GM21786 (cell line): ENCODE measurements at regions not wholly inside any gene's neighbourhood (a gene's known extent, or its start where the extent isn't known, plus 50 kb on each side); places are given as distances from the start of the nearest gene placed in this dataset.
"Not testable (repeated sequence)": the region's sequence is repeated elsewhere in the genome, so short reads cannot be mapped to it uniquely, and the experiment has no call there.

Source experiments
- ATAC-seq: cut with Tn5 transposase; IDR thresholded peaks from one replicate; pipeline ENCODE4 v1.9.1; 2021; ENCODE audit not compliant: unreplicated experiment

DNA sequence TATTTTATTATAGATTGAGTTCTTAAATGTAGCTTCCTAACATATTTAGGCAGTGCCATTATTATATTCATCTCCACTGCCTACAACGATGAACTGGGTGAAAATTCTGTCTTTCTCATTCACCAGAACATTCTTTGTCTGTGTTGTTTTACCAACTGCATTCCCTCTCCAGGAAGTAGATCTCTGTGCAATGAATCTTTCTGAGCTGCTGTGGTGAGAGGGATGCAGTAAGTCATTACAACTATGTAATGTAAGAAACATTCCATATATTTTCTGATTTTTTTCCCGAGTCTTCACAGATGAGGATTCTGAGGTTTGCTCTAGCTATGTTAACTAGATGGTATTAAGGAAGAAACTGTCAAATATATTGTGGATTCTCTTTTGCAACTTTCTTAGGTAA lies 811.9 kb upstream of the PCDH7 start:
- no peak for ATAC-seq

GRCh38 chr4:29927895-29928294 lies 792.3 kb upstream of the PCDH7 start:
- ATAC-seq: no peak

- no peak for ATAC-seq
These were observed 771.7 kb upstream of the PCDH7 start for GRCh38 chr4:29948451-29948850.

DNA sequence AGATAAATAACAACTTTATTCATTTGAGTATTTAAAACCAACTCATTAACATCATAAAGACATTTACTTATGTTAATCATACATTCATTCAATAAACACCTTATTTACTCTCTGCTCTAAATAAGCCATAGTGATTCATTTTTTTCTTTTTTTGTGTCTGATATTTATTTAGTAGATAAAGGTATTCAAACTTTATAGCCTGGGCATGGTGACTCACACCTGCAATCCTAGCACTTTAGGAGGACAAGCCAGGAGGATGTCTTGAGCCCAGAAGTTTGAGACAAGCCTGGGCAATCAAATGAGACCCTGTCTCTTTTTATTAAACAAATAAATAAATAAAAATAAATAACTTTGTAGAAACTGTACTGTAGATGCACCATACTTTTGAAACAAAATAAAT lies 771.3 kb upstream of the PCDH7 start:
- ATAC-seq: no peak

DNA sequence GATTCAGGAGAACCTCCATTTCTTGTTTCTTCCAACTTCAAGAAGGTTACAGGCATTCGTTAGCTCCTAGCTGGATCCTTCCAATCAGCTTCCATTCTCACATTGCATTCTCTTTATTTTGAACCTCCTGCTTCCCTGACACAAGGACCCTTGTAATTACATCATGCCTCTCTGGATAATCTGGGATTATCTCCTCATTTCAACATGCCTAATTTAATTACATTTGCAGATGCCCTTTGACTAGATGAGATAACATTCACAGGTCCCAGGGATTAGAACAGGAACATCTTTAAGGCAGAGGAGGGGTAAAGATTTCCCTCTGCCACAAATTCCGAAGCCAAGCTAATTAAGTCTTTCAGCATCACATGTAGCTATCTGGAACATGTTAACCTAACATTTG lies 753.8 kb upstream of the PCDH7 start:
- no peak for ATAC-seq

GRCh38 chr4:29970626-29971025 lies 749.5 kb upstream of the PCDH7 start:
- ATAC-seq: no peak

- no peak for ATAC-seq
These were observed 748.0 kb upstream of the PCDH7 start for GRCh38 chr4:29972121-29972520.

DNA sequence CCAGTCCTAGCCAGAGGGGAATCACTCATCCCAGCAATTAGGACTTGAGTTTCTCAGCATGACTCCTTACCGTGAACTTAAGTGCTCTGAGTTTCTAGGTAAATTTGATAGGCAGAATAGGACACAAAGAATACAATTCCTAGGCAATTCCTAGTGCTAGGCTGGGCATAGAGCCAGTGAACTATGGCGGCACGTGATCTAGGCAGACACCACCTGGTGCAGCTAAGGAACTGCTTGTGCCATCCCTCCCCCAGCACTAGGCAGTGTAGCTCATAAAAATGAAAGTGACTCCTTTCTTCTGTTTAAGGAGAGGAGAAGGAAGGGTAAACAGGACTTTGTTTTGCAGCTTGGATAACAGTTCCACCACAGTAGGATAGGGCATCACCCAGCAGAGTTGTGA lies 736.3 kb upstream of the PCDH7 start:
- ATAC-seq: no peak

DNA sequence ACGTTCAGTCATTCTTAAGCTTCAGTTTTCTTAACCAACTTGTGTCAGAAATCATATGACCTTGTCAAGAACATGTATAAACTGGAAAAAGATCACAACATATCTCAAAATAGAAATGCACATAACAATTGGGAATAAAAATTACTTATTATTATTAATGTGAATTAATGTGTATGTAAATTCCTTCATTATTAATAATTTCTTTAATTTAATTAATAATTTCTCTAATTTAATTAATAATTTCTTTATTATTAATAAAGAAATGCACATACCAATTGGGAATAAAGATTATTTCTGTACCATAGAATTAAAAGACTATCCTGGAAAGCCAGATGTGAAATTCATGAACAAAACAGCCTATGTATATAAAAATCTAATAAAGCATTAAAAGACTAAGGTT lies 718.5 kb upstream of the PCDH7 start:
- no peak for ATAC-seq

GRCh38 chr4:30002341-30002740 lies 717.8 kb upstream of the PCDH7 start:
- ATAC-seq: no peak

DNA sequence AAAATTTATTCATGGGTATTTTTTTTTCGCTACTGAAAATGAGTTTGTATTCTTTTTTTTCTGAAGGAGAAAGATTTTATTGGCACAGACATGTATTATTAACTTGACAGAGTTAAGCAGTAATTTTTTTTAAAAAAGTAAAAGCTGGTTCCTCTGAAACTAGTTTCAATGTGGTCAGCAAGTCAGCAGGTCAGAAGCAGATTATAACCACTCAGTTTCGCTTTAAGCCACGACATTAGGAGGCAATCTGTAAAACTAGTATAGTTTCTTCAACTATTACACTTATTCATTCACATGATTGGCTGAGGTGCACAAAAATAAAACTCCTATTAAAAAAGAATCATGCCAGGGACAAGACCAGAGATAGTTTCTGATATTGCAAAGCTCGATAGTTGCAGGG lies 714.2 kb upstream of the PCDH7 start:
- no peak for ATAC-seq

- ATAC-seq: no peak
These were observed 695.6 kb upstream of the PCDH7 start for GRCh38 chr4:30024526-30024925.

DNA sequence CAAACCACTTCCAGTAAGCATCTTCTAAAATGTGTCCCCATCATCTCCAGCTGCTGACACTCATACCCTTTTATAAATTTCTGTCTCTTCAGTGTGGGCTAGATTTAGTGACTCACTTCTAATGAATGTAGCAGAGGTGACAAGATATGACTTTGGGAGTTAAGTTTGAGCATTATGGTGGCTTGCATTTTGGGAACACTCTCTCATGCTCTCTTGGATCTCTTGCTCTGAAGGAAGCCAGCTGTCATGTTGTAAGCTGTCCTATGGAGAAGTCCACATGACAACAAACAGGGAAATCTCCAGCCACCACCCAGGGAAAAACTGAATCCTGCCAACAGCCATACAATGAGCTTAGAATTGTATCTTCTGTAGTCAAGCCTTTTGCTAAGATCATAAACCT lies 691.3 kb upstream of the PCDH7 start:
- no peak for ATAC-seq

- no peak for ATAC-seq
These were observed 664.0 kb upstream of the PCDH7 start for GRCh38 chr4:30056016-30056766.

DNA sequence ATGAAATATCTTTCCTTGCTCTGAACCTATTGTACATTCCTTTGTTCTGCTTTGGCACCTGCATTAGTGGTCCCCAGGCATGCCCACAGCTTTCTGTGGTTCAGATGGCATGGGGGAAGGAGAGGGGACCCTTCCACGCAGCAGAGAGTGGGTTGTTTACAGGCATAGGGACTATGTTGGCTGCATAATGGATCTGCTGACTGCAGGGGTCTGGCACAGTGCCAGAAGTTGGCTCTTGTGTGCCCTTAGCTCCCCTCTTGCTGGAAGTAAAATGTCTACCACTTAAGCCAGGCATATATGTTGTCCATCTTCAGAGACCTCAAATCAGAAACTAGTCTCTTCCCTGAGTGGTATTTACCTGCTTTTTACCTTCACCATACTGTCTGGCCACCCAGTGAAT lies 651.9 kb upstream of the PCDH7 start:
- no peak for ATAC-seq

DNA sequence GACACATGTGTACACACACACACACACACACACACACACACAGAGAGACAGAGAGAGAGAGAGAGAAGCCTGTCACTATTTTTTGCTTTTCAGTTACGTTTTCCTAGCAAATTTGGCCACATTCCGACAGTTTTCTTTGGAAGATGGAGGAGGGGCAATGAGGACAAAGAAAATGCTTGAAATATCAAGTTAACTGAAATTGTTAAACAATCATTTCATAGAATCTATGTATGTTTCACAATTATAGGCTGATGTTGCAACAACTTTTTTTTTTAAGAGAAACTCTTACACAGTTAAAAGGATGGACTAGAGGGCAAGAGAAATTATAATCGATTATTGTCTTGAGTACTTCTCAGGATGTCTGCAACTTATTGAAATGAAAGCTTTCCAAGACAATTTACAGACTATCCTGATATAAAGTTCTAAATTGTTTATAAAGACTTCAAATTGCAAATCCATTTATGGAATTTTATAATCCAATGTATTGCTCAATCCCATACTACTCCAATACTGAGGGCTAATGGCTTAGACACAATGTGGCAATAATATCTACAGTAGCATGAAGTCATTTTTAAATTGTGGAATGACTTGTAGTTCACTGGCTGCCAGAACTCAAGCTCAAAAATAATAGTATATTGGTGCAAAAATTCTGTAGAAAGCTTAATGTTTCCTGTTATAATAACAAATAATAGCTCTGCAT lies 647.0 kb upstream of the PCDH7 start:
- no peak for ATAC-seq

DNA sequence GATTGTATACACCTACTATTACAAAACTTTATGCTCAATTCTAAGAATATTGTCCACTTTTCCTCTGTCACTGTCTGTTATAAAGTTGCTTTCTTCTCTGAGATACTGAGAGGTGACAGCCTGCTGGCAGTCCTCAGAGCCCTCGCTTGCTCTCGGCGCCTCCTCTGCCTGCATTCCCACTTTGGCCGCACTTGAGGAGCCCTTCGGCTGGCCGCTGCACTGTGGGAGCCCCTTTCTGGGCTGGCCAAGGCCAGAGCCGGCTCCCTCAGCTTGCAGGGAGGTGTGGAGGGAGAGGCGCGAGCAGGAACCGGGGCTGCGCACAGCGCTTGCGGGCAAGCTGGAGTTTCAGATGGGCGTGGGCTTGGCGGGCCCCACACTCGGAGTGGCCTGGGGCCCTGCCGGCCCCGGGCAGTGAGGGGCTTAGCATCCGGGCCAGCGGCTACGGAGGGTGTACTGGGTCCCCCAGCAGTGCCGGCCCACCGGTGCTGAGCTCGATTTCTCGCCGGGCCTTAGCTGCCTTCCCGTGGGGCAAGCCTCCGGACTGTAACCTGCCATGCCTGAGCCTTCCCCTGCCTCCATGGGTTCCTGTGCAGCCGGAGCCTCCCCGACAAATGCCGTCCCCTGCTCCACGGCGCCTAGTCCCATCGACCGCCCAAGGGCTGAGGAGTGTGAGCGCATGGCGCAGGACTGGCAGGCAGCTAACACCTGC lies 627.6 kb upstream of the PCDH7 start:
- ATAC-seq: not testable (repeated sequence)

DNA sequence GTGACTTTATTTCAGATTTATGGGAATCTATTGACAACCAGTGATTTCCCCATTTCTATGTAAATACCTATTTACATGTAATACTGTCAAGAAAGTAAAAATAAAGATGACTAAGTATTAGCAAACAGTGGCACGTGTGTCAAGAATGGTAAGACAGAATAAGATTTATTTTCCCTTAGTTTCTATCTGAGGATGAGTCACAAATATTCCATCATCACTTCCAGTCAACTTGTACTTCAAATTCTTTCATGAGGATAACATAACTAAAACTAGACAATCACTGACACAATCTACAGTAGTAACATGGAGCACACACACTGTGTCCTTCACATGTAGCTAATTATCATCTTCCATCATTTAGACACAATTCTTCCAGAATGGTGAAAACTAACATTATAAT lies 625.3 kb upstream of the PCDH7 start:
- ATAC-seq: no peak

- ATAC-seq: no peak
These were observed 616.7 kb upstream of the PCDH7 start for GRCh38 chr4:30103455-30103854.

- ATAC-seq: no peak
These were observed 603.8 kb upstream of the PCDH7 start for GRCh38 chr4:30116401-30116800.

GRCh38 chr4:30117433-30117832 lies 602.7 kb upstream of the PCDH7 start:
- no peak for ATAC-seq

GRCh38 chr4:30122711-30123110 lies 597.5 kb upstream of the PCDH7 start:
- no peak for ATAC-seq
